NCI-H187 (cell line): ENCODE measurements at regions not wholly inside any gene's neighbourhood (a gene's known extent, or its start where the extent isn't known, plus 50 kb on each side); places are given as distances from the start of the nearest gene placed in this dataset.
"Not testable (repeated sequence)": the region's sequence is repeated elsewhere in the genome, so short reads cannot be mapped to it uniquely, and the experiment has no call there.

Experiments used
- DNase-seq, 2 experiments: peaks; one replicate each; lab custom pipeline; 2025; lab: John Stamatoyannopoulos, UW

- no peak for DNase-seq
These were observed 52.0 kb upstream of the BMP2 start for GRCh38 chr20:6715401-6715941.

DNA sequence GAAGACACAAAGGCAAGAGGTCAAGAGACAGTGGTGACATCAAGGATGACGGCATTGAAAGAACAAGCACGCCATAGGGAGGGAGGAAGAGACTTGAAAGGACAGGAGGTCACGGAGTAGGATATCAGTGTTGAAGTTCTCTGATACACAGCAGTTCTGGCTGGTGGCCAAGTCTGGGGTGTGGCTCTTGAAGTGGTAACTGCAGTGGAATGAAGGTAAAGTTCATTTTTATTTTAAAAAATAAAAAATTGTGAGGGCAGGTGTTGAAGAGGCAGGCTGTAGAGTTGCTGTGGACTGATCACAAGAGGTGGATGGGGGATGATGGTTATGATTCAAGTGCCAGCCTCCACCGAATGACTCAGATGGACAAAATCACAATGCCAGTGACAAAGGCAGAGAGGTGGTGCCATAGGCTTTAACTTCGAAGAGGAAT lies 53.2 kb upstream of the BMP2 start:
- no peak for DNase-seq

- DNase-seq = no peak
These were observed 55.4 kb upstream of the BMP2 start for GRCh38 chr20:6711951-6712649.

- no peak for DNase-seq
These were observed 57.4 kb upstream of the BMP2 start for GRCh38 chr20:6709910-6710595.

DNA sequence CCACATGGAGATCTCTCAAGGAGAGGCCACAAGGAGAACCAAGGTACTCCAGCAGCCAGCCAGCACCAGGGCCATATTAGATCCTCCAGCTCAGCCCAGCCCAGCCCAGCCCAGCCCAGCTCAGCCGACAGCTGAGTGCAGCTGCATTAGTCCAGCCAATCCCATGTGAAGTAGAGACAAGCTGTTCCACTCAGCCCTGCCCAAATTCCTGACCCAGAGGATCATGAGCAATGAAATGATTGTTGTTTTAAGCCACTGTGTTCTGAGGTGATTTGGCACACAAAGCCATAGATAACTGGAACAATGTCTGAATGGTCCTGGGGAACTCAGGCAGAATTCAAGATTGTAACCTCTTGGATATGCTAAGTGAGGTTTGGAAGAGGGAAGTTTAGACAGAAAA lies 59.5 kb upstream of the BMP2 start:
- no peak for DNase-seq

DNA sequence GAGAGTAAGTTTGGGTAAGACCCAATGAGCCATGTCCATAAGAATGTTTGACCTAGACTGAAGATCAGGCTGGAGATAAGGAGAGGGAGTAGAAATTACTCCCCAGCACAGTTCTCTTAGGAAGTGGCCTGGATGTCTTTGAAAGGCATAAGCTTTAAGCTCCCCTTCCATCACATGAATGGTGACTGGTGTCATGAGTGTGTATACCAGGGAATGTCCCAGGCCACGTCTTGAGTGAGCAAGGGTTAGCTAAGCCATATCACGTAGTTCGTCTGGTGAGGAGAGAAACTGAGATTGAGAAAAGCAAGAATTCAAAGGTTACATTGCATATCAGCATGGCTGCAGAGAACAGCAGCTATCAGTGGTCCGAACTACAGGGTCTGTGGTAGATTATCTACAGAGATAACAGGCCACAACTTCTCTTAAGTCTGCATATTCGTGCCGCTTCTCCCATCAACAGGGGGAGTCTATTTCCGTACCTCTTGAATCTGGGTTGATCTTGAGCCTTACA lies 60.1 kb upstream of the BMP2 start:
- no peak for DNase-seq

DNA sequence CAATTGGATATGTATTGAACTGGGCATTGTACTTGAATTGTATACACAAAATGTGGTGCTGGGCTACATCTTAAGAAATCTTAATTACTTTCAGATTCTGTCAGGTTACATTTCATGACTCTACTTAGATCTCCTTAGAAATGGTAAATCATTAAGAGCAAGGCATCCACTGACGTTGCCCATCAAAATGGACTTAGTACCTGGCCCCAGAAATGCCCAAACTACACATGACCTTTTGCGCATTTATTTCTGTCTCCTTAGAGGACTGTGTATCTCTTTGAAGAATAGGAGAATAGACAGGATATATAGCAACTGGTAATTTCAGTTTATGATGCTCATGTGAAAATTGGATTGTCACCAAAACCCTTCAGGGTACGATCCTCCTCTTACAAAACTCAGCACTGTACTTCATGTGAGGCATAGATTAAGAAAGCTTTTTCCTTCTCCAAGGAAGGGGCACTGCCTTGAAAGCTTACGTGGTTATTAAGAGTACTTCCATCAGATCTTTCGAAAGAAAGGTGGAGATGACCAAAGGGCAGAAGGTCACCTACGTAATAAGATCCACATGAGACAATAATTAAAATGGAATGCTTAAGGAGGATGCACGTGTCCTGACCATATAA lies 61.4 kb upstream of the BMP2 start:
- no peak for DNase-seq

- DNase-seq = no peak
These were observed 62.2 kb upstream of the BMP2 start for GRCh38 chr20:6705106-6705766.

- no peak for DNase-seq
These were observed 63.2 kb upstream of the BMP2 start for GRCh38 chr20:6704132-6704861.

DNA sequence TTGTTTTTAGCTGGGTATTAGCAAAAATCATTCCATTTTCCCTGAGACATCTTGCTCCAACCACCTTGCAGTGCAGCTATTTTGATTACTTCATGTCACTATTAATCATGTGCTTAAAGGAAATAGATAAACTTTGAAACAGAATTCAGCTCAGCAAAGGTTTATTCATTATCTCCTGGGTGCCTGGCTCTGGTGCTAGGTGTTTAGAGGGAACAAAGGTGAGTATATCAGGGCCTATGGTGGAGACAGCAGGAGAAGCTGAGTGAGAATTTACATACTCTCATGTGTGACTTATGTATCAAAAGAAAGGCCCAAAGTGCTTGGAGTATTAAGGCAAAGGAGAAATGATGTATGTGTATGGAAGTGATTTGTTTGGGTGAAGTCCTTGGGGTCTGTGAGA lies 63.8 kb upstream of the BMP2 start:
- no peak for DNase-seq

DNA sequence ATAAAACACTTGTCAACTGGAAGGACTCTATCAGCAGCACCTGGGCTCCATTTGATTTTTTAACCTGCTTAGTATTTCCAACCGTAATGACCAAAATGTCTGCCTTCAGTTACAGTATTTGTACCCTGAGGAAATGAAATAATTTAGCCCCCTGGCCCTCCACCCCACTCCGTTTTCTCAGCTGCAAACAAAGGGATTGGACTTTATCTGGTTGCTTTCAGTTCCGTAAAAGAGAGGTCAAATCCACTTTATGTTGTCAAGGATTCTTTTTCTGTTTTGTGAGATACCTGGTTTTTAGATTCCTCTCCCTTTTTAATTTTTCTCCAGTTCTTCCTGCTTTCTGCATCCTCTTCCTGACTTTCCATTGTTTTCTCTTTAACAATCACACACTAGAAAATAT lies 64.4 kb upstream of the BMP2 start:
- no peak for DNase-seq

- no peak for DNase-seq
These were observed 65.3 kb upstream of the BMP2 start for GRCh38 chr20:6702144-6702543.

GRCh38 chr20:6700563-6701329 lies 66.7 kb upstream of the BMP2 start:
- no peak for DNase-seq

- DNase-seq = no peak
These were observed 67.4 kb upstream of the BMP2 start for GRCh38 chr20:6699921-6700562.

GRCh38 chr20:6698723-6699122 lies 68.8 kb upstream of the BMP2 start:
- DNase-seq = no peak

- DNase-seq = no peak
These were observed 69.4 kb upstream of the BMP2 start for GRCh38 chr20:6698056-6698455.

DNA sequence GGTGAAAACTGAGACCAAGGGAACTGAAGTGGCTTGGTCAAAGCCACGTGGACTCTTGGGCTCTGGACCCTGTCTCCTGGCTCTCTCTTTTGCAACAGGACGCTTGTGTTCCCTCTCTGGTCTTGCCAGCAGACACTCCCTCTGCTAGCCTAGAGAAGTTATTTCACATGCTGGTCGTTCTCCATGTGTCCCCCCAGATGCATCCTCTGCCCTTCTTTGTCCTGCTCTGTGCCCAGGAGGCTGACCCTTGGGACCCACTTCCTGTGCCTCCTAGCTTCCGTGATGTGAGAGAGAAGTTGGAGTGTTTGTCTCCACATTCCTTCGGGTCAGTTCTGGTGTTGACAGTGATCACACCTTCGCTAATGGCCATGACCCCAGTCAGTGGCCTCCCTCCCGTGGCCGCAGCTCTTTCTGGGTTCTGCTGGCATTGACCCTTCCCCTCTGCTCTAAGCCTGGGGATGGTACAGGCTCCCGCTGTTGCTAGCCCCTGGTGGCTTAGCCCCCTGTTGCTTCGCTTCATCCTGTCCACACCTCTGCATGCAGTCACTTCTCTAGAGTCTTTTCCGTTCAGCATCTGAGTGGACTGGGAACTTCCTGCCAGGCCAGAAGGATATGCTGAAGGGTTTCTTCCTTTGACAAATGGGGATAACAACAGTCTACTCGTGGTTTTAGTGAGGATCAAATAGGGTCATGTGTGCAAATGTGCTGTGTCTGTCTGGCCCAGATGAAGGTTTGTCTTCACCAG lies 70.1 kb upstream of the BMP2 start:
- no peak for DNase-seq

- no peak for DNase-seq
These were observed 71.5 kb upstream of the BMP2 start for GRCh38 chr20:6696001-6696400.

DNA sequence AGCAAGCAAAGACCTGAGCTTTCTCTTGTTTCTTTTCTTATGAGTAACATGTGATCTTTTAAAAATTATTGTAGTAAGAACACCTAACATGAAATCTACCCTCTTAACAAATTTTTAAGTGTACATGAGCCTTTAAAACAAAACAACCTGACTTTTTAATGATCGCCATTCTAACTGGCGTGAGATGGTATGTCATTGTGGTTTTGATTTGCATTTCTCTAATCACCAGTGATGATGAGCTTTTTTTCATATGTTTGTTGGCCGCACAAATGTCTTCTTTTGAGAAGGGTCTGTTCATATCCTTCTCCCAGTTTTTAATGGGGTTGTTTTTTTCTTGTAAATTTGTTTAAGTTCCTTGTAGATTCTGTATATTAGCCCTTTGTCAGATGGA lies 73.7 kb upstream of the BMP2 start:
- DNase-seq = not testable (repeated sequence)
